Nephron progenitor cell (in vitro differentiated cells): ENCODE measurements at regions not wholly inside any gene's neighbourhood (a gene's known extent, or its start where the extent isn't known, plus 50 kb on each side); places are given as distances from the start of the nearest gene placed in this dataset.
"Not testable (repeated sequence)": the region's sequence is repeated elsewhere in the genome, so short reads cannot be mapped to it uniquely, and the experiment has no call there.

Source experiments
- DNase-seq: peaks from one replicate; pipeline ENCODE4 v3.0.0; 2021
- H3K27ac Mint-ChIP-seq: 2 replicates; pipeline ENCODE4 v1.8.0; 2021; ENCODE audit warnings: mild to moderate bottlenecking, moderate library complexity, mixed read lengths
- H3K27me3 Mint-ChIP-seq: 2 replicates; pipeline ENCODE4 v1.8.0; 2021; ENCODE audit warnings: mild to moderate bottlenecking, low read depth, mixed read lengths; ENCODE audit not compliant: poor library complexity
- H3K36me3 Mint-ChIP-seq: 2 replicates; pipeline ENCODE4 v1.8.0; 2021; ENCODE audit warnings: low read depth, mixed read lengths
- H3K4me1 Mint-ChIP-seq: 2 replicates; pipeline ENCODE4 v1.8.0; 2021; ENCODE audit warnings: mixed read lengths
- H3K4me3 Mint-ChIP-seq: 2 replicates; pipeline ENCODE4 v1.8.0; 2021; ENCODE audit warnings: mild to moderate bottlenecking, moderate library complexity, mixed read lengths
- H3K9me3 Mint-ChIP-seq: 2 replicates; pipeline ENCODE4 v1.8.0; 2021; ENCODE audit warnings: mild to moderate bottlenecking, moderate library complexity, mixed read lengths
- TF ChIP-seq, protein P1 (sequence below): fragments of 200-600 bp; sonication (generic); IDR thresholded peaks from 2 replicates; pipeline ENCODE4 v1.5.0; 2021; ENCODE audit warnings: antibody characterized with exemption

DNA sequence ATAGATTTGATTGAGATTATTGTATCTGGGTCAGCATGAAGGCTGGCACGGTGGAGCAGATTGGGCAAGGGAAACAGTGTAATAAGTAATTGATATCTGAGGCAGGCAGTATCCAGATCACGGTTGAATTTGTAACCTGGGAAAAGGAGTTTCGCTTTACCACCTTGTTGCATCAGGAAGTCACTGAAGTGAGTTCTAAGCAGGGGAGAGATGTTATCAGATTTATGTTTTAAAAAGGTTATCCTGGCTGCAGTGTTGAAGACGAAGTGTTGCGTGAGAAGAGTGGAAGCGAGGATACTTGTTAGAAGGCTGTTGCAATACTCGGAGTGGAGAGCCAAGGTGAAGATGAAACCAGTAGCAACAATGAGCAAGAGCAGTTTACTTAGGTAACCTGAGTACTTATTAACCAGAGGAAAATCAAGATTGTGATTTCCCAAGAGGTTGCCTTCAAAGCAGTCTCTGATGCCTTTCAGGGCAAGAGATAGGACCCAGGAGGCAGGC is 77.8 kb downstream of the LHX9 start:
- Mint-ChIP-seq H3K27me3 (peaks cover 3% of the 10 kb centered on the region), H3K4me3 (no peak overlapping the region), H3K27ac (peak overlapping the region; percentile 3), H3K36me3 (no peaks in the 10 kb centered on the region), H3K9me3 (no peaks in the 10 kb centered on the region), H3K4me1 (no peaks in the 10 kb centered on the region)
- TF ChIP-seq, protein P1, sequence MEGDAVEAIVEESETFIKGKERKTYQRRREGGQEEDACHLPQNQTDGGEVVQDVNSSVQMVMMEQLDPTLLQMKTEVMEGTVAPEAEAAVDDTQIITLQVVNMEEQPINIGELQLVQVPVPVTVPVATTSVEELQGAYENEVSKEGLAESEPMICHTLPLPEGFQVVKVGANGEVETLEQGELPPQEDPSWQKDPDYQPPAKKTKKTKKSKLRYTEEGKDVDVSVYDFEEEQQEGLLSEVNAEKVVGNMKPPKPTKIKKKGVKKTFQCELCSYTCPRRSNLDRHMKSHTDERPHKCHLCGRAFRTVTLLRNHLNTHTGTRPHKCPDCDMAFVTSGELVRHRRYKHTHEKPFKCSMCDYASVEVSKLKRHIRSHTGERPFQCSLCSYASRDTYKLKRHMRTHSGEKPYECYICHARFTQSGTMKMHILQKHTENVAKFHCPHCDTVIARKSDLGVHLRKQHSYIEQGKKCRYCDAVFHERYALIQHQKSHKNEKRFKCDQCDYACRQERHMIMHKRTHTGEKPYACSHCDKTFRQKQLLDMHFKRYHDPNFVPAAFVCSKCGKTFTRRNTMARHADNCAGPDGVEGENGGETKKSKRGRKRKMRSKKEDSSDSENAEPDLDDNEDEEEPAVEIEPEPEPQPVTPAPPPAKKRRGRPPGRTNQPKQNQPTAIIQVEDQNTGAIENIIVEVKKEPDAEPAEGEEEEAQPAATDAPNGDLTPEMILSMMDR = no peak
- no peak for DNase-seq

DNA sequence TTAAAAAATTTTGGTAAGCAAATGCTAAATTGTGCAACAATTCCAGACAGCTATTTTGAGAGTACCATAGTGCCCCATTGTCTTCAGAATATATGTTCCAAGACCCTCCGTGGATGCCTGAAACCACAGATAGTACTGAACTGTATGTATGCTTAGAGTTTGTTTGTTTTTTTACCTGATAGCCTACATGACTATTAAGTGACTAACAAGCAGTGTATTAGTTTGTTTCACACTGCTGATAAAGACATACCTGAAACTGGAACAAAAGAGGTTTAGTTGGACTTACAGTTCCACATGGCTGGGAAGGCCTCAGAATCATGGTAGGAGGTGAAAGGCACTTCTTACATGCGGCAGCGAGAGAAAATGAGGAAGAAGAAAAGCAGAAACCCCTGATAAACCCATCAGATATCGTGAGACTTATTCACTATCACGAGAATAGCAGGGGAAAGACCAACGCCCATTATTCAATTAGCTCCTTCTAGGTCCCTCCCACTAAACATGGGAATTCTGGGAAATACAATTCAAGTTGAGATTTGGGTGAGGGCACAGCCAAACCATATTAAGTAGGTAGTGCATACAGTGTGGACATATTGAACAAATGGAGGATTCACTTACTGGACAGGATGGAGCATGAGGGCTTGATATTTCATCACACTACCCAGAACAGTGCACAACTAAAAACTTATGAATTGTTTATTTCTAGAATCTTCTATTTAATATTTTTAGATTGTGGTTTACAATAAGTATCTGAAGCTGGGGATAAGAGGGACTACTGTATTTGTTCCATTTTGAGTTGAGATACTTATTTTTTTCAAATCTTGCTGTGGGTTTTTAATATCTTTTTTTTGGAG is 78.5 kb downstream of the LHX9 start:
- Mint-ChIP-seq H3K36me3 (no peaks in the 10 kb centered on the region), H3K9me3 (no peaks in the 10 kb centered on the region), H3K4me3 (no peak overlapping the region), H3K4me1 (no peaks in the 10 kb centered on the region), H3K27me3 (peaks cover 3% of the 10 kb centered on the region), H3K27ac (no peak overlapping the region)
- no peak for DNase-seq
- TF ChIP-seq, protein P1 = no peak

DNA sequence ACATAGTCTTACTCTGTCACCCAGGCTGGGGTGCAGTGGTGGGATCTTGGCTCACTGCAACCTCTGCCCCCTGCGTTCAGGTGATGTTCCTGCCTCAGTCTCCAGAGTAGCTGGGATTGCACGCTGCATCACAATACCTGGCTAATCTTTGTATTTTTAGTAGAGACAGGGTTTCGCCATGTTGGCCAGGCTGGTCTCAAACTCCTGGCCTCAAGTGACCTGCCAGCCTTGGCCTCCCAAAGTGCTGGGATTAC is 79.0 kb downstream of the LHX9 start:
- DNase-seq, H3K27ac Mint-ChIP-seq, H3K4me1 Mint-ChIP-seq, H3K27me3 Mint-ChIP-seq, H3K36me3 Mint-ChIP-seq, H3K4me3 Mint-ChIP-seq, H3K9me3 Mint-ChIP-seq: not testable (repeated sequence)

DNA sequence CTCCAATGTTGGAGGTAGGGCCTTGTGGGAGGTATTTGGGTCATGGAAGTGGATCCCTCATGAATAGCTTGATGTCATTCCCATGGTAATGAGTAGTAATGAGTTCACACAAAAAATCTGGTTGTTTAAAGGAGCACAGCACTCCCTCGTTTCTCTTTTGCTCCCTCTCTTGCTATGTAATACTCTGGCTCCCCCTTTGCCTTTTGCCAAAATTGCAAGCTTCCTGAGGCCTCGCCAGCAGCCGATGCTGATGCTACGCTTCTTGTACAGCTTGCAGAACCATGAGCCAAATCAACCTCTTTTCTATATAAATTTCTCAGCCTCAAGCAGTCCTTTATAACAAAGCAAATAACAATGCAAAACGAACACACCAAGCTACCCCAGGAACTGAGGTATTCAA is 80.9 kb downstream of the LHX9 start:
- Mint-ChIP-seq H3K4me3 (no peak overlapping the region), H3K4me1 (no peaks in the 10 kb centered on the region), H3K36me3 (no peaks in the 10 kb centered on the region), H3K27ac (no peak overlapping the region), H3K27me3 (peaks cover 3% of the 10 kb centered on the region), H3K9me3 (no peaks in the 10 kb centered on the region)
- no peak for DNase-seq
- TF ChIP-seq, protein P1 = no peak

DNA sequence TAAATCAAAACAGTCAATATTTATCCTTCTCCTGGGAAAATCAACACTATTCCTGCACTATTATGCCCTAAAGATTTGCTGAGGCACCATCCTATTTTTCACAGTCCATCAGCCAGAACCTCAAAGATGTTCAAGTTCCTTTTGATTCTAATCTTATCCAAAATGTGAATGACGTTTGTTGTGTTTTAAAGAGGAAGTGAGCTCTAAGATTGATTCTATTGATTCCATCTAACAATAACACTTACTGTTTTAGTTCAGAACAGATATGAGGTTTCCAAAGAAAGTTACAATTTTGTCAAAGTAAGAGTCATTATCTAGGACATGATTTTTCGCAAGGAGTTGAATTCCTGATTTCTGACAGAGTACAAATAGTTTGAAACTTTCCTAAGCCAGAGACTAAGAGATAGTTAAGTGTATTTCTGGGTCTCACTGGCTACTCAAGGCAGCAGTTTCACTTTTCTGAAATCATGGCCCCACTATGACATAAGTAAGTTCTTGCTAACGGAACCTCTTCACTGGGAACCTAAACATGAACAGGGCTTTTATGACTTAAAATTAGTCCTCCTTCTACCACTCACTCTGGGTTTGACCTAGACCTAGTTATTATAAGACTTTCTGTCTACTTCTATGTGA is 84.7 kb downstream of the LHX9 start:
- TF ChIP-seq, protein P1 = no peak
- Mint-ChIP-seq H3K27me3 (no peaks in the 10 kb centered on the region), H3K36me3 (no peaks in the 10 kb centered on the region), H3K4me1 (no peaks in the 10 kb centered on the region), H3K27ac (no peak overlapping the region), H3K4me3 (no peak overlapping the region), H3K9me3 (no peaks in the 10 kb centered on the region)
- no peak for DNase-seq

DNA sequence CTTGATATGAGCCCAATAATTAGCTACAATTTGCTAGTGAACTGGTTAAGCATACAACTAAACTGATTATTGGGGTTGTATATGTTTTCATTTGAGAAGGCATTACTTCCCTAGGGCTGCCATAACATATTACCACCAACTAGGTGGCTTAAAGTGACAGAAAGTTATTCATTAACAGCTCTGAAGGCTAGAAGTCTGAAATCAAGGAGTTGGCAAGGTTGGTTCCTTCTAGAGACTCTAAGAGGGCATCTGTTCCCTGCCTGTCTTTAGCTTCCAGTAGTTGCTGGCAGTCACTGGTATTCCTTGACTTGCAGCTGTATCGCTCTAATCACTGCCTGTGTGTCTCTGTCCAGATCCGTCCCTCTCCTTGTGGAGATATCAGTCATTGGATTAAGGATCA is 86.3 kb downstream of the LHX9 start:
- Mint-ChIP-seq H3K36me3 (no peaks in the 10 kb centered on the region), H3K4me3 (no peak overlapping the region), H3K27me3 (no peaks in the 10 kb centered on the region), H3K4me1 (no peaks in the 10 kb centered on the region), H3K9me3 (no peaks in the 10 kb centered on the region), H3K27ac (no peak overlapping the region)
- TF ChIP-seq, protein P1 = no peak
- DNase-seq = no peak
